Keratinocyte (primary cell): ENCODE measurements at regions not wholly inside any gene's neighbourhood (a gene's known extent, or its start where the extent isn't known, plus 50 kb on each side); places are given as distances from the start of the nearest gene placed in this dataset.

Experiments used
- DNase-seq: peaks from one replicate; pipeline ENCODE4 v3.0.0-alpha.2; 2011; ENCODE audit warnings: low read depth, missing footprints, low spot score
- FAIRE-seq: peaks from 2 replicates; lab custom pipeline; 2011; peaks lifted over from hg19 to GRCh38; lab: Jason Lieb, UNC
- H2AFZ ChIP-seq: 2 replicates; pipeline ENCODE4 v1.6.0; 2012; ENCODE audit warnings: low read length, control low read depth, inconsistent platforms; ENCODE audit not compliant: control insufficient read depth
- H3K27ac ChIP-seq: 2 replicates; pipeline ENCODE4 v1.5.1; 2011; ENCODE audit warnings: low read length; ENCODE audit not compliant: control insufficient read depth, insufficient read depth
- H3K27me3 ChIP-seq: 3 replicates; pipeline ENCODE4 v1.6.0; 2011; ENCODE audit warnings: low read length; ENCODE audit not compliant: control insufficient read depth, insufficient read depth; ENCODE audit errors: extremely low read depth
- H3K36me3 ChIP-seq, 2 experiments: 2 replicates in 1 of 2; 3 replicates in 1 of 2; pipeline ENCODE4 v1.5.1; 2011; ENCODE audit warnings: low read length in 2 of 2, mild to moderate bottlenecking in 1 of 2; ENCODE audit not compliant: control insufficient read depth in 2 of 2, insufficient read depth in 2 of 2; ENCODE audit errors: extremely low read depth in 1 of 2
- H3K4me1 ChIP-seq: 3 replicates; pipeline ENCODE4 v1.5.1; 2011; ENCODE audit warnings: low read length; ENCODE audit not compliant: control insufficient read depth, insufficient read depth; ENCODE audit errors: extremely low read depth
- H3K4me2 ChIP-seq: 3 replicates; pipeline ENCODE4 v1.6.0; 2011; ENCODE audit warnings: low read depth, low read length; ENCODE audit not compliant: control insufficient read depth, insufficient read depth; ENCODE audit errors: extremely low read depth
- H3K4me3 ChIP-seq, 3 experiments: fragments of 200-600 bp in 1 of 3; sonication (generic) in 1 of 3; 2 replicates in 2 of 3; 3 replicates in 1 of 3; pipeline ENCODE4 v1.5.1; 2011 to 2016; ENCODE audit warnings: low read length in 3 of 3, mild to moderate bottlenecking in 3 of 3, control low read depth in 2 of 3, inconsistent platforms in 1 of 3, low read depth in 1 of 3, mixed read lengths in 1 of 3, mixed run types in 1 of 3, moderate library complexity in 1 of 3; ENCODE audit not compliant: control insufficient read depth in 2 of 3, insufficient read depth in 2 of 3; ENCODE audit errors: extremely low read depth in 1 of 3
- H3K79me2 ChIP-seq: 2 replicates; pipeline ENCODE4 v1.6.0; 2012; ENCODE audit warnings: low read length; ENCODE audit not compliant: control insufficient read depth, insufficient read depth
- H3K9ac ChIP-seq: 3 replicates; pipeline ENCODE4 v1.6.0; 2011; ENCODE audit warnings: low read length; ENCODE audit not compliant: control insufficient read depth, insufficient read depth; ENCODE audit errors: extremely low read depth
- H3K9me1 ChIP-seq: 3 replicates; pipeline ENCODE4 v1.6.0; 2011; ENCODE audit warnings: low read length; ENCODE audit not compliant: control insufficient read depth, insufficient read depth; ENCODE audit errors: extremely low read depth
- H3K9me3 ChIP-seq: 2 replicates; pipeline ENCODE4 v1.5.1; 2012; ENCODE audit warnings: low read depth, low read length; ENCODE audit not compliant: control insufficient read depth
- H4K20me1 ChIP-seq: 3 replicates; pipeline ENCODE4 v1.6.0; 2011; ENCODE audit warnings: low read length; ENCODE audit not compliant: control insufficient read depth, insufficient read depth; ENCODE audit errors: extremely low read depth
- EZH2 ChIP-seq: IDR thresholded peaks from one replicate; pipeline ENCODE4 v1.6.1; 2012; ENCODE audit warnings: inconsistent platforms, mild to moderate bottlenecking, low read length, moderate library complexity
- dilution Hi-C: fragments of 300-500 bp; cut with MboI; formaldehyde crosslinking; loops from one replicate; pipeline ENCODE4 v1.7.0; 2020; ENCODE audit warnings: low sequenced_read_pairs; ENCODE audit not compliant: extremely low pct_ligation_motif_present
- TF ChIP-seq, protein P1 (sequence below), 3 experiments: IDR thresholded peaks in 1 of 3; conservative IDR thresholded peaks in 1 of 3; optimal IDR thresholded peaks in 1 of 3; 2 replicates in 2 of 3; 3 replicates in 1 of 3; pipeline versions ENCODE3 to v1.5.1; 2011; ENCODE audit warnings: low read length in 3 of 3, mild to moderate bottlenecking in 3 of 3, moderate library complexity in 2 of 3, control low read depth in 1 of 3, inconsistent platforms in 1 of 3; ENCODE audit not compliant: insufficient read depth in 2 of 3; ENCODE audit errors: extremely low read depth in 1 of 3

DNA sequence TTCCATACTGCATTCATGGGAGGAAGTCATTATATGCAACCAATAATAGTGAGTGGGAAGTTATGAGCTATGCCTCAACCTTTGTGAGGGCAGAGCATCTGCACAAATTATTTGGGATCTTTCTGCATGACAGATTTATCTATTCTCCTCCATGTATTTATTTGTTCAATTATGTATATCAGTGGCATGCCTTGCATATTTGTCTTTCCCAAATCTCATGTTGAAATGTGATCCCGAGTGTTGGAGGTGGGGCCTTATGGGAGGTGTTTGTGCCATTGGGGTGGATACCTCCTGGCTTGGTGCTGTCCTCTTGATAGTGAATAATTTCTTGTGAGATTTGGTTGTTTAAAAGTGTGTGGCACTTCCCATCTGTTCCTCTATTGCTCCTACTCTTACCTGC lies 1246.0 kb upstream of the CITED2 start:
- Histone ChIP-seq H3K9me3 (no peaks in the 10 kb centered on the region), H2AFZ (no peak overlapping the region), H3K9me1 (no peaks in the 10 kb centered on the region), H3K27me3 (no peaks in the 10 kb centered on the region), H3K27ac (no peak overlapping the region), H3K4me3 (no peak overlapping the region), H4K20me1 (no peaks in the 10 kb centered on the region), H3K79me2 (no peaks in the 10 kb centered on the region), H3K9ac (no peak overlapping the region), H3K4me1 (peaks cover 9% of the 10 kb centered on the region), H3K4me2 (no peak overlapping the region), H3K36me3 (no peaks in the 10 kb centered on the region)
- FAIRE-seq (no peak), DNase-seq (no peak)
- TF ChIP-seq, protein P1, sequence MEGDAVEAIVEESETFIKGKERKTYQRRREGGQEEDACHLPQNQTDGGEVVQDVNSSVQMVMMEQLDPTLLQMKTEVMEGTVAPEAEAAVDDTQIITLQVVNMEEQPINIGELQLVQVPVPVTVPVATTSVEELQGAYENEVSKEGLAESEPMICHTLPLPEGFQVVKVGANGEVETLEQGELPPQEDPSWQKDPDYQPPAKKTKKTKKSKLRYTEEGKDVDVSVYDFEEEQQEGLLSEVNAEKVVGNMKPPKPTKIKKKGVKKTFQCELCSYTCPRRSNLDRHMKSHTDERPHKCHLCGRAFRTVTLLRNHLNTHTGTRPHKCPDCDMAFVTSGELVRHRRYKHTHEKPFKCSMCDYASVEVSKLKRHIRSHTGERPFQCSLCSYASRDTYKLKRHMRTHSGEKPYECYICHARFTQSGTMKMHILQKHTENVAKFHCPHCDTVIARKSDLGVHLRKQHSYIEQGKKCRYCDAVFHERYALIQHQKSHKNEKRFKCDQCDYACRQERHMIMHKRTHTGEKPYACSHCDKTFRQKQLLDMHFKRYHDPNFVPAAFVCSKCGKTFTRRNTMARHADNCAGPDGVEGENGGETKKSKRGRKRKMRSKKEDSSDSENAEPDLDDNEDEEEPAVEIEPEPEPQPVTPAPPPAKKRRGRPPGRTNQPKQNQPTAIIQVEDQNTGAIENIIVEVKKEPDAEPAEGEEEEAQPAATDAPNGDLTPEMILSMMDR (optimal IDR thresholded peaks at IDR 0.05 in 1 of 3, IDR thresholded peaks at IDR 0.05 in 1 of 3, conservative IDR thresholded peaks at IDR 0.05 in 1 of 3; ENCODE audit: extremely low read depth in 1 of 3, insufficient read depth in 2 of 3, low read length in 3 of 3), result no peak
- TF ChIP-seq EZH2, result no peak
- dilution Hi-C loops, result no loop called here

DNA sequence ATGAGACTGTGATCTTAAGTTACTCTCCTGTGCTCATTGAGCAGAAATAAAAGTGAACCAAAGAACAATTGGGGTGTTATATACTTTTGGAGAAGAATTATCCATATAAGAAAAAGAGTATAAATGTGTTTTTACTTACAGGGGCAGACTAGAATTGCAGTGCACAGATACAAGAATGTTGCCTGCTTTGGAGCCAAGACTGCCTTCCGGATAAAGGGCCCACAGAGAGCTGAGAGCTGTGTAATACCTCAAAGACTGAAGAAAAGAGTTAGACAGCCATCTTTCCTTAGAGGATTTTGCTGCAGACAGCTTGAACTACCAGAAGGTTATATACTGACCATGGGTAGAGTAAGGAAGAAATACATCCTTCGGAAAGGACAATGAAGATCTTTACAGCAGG lies 1235.5 kb upstream of the CITED2 start:
- Histone ChIP-seq H3K4me2 (no peak overlapping the region), H3K4me3 (no peak overlapping the region), H2AFZ (no peak overlapping the region), H4K20me1 (no peaks in the 10 kb centered on the region), H3K9ac (no peak overlapping the region), H3K36me3 (no peaks in the 10 kb centered on the region), H3K9me1 (no peaks in the 10 kb centered on the region), H3K79me2 (no peaks in the 10 kb centered on the region), H3K27me3 (no peaks in the 10 kb centered on the region), H3K27ac (no peak overlapping the region), H3K4me1 (no peaks in the 10 kb centered on the region), H3K9me3 (no peaks in the 10 kb centered on the region)
- FAIRE-seq, result no peak
- dilution Hi-C loops, result no loop called here
- no peak for DNase-seq
- TF ChIP-seq, protein P1 (optimal IDR thresholded peaks at IDR 0.05 in 1 of 3, IDR thresholded peaks at IDR 0.05 in 1 of 3, conservative IDR thresholded peaks at IDR 0.05 in 1 of 3; ENCODE audit: extremely low read depth in 1 of 3, insufficient read depth in 2 of 3, low read length in 3 of 3), result no peak
- TF ChIP-seq EZH2, result no peak
